T-helper 2 cell treated with Interferon-gamma antibody and Interleukin-4, amounts not matched to agents 5 μg/mL and 100 μg/mL, for 36 hours (primary cell): ENCODE measurements at regions not wholly inside any gene's neighbourhood (a gene's known extent, or its start where the extent isn't known, plus 50 kb on each side); places are given as distances from the start of the nearest gene placed in this dataset.

Experiments
- DNase-seq: peaks from one replicate; pipeline ENCODE4 v3.0.0; 2021; ENCODE audit warnings: low spot score
- H3K27ac Mint-ChIP-seq: one replicate; pipeline ENCODE4 v1.8.0; 2021; ENCODE audit warnings: mild to moderate bottlenecking, mixed read lengths
- H3K27me3 Mint-ChIP-seq: one replicate; pipeline ENCODE4 v1.8.0; 2021; ENCODE audit warnings: low read depth, mixed read lengths
- H3K36me3 Mint-ChIP-seq: one replicate; pipeline ENCODE4 v1.8.0; 2021; ENCODE audit warnings: low read depth, mixed read lengths
- H3K4me1 Mint-ChIP-seq: one replicate; pipeline ENCODE4 v1.8.0; 2021; ENCODE audit warnings: low read depth, mixed read lengths
- H3K4me3 Mint-ChIP-seq: one replicate; pipeline ENCODE4 v1.8.0; 2022; ENCODE audit warnings: mild to moderate bottlenecking, moderate library complexity, mixed read lengths
- H3K9me3 Mint-ChIP-seq: one replicate; pipeline ENCODE4 v1.8.0; 2021; ENCODE audit warnings: mixed read lengths

DNA sequence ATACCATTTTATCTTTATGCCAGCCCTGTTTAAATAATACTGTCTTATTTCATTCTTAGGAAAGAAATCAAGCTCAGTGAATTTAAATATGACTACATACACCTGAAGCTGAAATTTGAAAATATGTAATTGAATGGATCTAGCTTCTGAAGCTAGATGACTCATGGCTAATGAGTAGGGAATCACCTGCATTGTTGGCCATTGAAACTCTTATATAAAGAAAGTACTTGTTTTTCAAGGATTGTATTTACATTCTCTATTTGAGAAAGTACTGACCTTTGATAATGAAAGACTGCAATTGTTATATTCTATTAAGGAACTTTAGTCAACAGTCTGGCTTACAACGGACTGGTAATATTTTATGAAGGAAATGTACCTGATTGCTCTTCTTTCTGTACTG is 346.7 kb upstream of the LRATD1 start:
- Mint-ChIP-seq H3K27me3 (no peaks in the 10 kb centered on the region), H3K27ac (no peak overlapping the region), H3K9me3 (peaks cover 22% of the 10 kb centered on the region), H3K4me3 (no peak overlapping the region), H3K36me3 (no peaks in the 10 kb centered on the region), H3K4me1 (no peaks in the 10 kb centered on the region)
- no peak for DNase-seq

DNA sequence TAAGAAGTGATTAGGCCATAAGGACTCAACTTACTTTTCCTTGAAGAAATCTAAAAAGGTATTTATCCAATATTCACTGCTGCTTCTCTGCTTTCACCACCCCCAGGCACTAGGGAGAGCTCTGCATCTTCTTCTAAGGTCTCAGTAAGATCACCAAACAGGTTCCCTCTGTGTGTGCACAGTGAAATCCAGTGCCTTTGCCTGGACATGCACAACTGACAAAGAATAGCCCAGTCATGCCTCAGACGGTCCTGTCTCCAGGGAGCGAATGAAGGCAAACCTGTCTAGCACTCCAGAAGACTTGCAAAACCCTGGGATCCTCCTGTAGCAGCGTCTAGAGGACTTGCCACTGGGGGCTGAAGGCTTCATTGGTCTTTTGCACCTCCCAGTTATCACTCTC is 344.5 kb upstream of the LRATD1 start:
- Mint-ChIP-seq H3K4me1 (no peaks in the 10 kb centered on the region), H3K9me3 (peaks cover 13% of the 10 kb centered on the region), H3K27ac (no peak overlapping the region), H3K4me3 (no peak overlapping the region), H3K36me3 (no peaks in the 10 kb centered on the region), H3K27me3 (no peaks in the 10 kb centered on the region)
- DNase-seq = no peak

DNA sequence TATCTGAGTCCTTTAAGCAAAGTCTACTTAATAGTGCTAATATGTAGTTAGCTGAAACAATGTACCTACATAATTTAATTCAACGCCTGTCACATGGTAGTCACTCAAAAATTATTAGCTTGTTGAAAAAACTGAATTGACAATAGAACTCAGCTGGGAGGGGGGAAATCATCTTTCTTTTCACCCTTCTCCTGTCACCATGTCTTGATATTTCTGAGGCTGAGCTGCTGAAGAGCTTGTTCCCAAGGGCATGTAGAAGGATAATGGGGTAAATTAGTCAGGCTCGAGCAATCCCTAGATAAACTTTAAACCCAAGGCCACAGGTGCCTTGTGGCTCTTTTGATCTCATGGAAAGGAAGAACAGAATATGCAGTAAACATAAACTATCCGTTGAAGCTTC is 339.6 kb upstream of the LRATD1 start:
- Mint-ChIP-seq H3K4me1 (no peaks in the 10 kb centered on the region), H3K27ac (no peak overlapping the region), H3K4me3 (no peak overlapping the region), H3K27me3 (no peaks in the 10 kb centered on the region), H3K36me3 (no peaks in the 10 kb centered on the region), H3K9me3 (peaks cover 4% of the 10 kb centered on the region)
- DNase-seq = no peak

DNA sequence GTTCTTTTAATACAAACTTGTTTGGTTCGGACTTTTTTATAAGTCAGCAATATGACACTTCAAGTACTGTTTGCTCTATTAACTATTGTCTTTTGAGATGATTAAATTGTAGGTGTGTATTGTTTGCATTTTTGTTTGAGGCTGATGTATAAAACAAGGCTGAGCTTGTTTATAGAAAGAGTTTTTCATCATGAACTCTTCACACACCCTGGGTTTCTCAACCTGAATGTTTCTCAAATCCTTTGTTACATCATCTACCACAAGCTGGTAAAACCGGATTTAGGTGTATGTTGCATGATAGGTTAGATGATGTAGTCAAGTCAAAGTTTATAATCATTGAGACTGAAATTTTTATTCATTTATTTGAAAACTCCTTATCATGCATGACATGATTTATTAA is 335.2 kb upstream of the LRATD1 start:
- H3K36me3 Mint-ChIP-seq = no peaks in the 10 kb centered on the region
- DNase-seq = no peak
- no peak overlapping the region for H3K4me3 Mint-ChIP-seq
- peaks cover 4% of the 10 kb centered on the region for H3K9me3 Mint-ChIP-seq
- H3K27ac Mint-ChIP-seq = no peak overlapping the region
- H3K27me3 Mint-ChIP-seq = no peaks in the 10 kb centered on the region
- no peaks in the 10 kb centered on the region for H3K4me1 Mint-ChIP-seq

DNA sequence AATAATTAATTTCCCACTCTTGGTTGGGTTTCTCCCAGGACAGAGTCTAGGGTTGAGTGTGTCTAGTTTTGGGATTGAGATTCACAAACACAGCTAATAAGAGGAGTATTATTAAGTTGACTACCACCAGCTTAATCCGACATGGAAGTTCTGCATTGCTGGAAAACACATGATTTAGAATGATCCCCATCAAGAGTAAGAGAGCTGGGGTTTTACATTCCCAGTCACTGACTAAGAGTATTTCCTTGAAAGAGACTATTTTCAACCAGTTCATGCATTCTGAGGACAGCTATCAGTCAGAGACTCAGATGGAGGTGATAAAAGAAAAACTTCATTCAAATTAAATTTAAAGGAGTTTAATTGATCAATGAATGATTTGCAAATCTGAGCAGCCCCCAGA is 334.6 kb upstream of the LRATD1 start:
- no peaks in the 10 kb centered on the region for H3K27me3 Mint-ChIP-seq
- H3K9me3 Mint-ChIP-seq = peaks cover 4% of the 10 kb centered on the region
- no peaks in the 10 kb centered on the region for H3K4me1 Mint-ChIP-seq
- H3K4me3 Mint-ChIP-seq = no peak overlapping the region
- H3K27ac Mint-ChIP-seq = no peak overlapping the region
- H3K36me3 Mint-ChIP-seq = no peaks in the 10 kb centered on the region
- DNase-seq = no peak

DNA sequence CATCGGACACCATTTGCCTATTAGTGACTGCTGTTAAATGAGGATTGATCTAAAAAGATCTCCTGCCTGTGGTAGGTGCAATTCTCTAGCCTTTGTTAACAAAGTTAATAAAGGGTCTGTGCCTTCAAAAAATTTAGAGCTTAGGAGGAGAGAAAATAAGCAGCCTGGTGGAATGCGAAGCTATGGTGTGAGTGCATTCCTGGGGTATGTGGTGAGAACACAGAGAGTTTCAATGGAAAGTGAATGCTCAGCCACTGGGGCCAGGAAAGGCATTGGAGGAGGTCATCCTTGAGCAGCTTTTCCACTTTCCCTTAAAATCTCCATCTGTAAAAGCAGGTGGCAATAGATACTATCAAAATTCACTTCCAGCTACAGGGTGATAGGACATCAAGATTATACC is 331.2 kb upstream of the LRATD1 start:
- H3K4me3 Mint-ChIP-seq = no peak overlapping the region
- no peaks in the 10 kb centered on the region for H3K4me1 Mint-ChIP-seq
- H3K27me3 Mint-ChIP-seq = no peaks in the 10 kb centered on the region
- H3K27ac Mint-ChIP-seq = no peak overlapping the region
- H3K36me3 Mint-ChIP-seq = no peaks in the 10 kb centered on the region
- H3K9me3 Mint-ChIP-seq = peaks cover 4% of the 10 kb centered on the region
- no peak for DNase-seq

DNA sequence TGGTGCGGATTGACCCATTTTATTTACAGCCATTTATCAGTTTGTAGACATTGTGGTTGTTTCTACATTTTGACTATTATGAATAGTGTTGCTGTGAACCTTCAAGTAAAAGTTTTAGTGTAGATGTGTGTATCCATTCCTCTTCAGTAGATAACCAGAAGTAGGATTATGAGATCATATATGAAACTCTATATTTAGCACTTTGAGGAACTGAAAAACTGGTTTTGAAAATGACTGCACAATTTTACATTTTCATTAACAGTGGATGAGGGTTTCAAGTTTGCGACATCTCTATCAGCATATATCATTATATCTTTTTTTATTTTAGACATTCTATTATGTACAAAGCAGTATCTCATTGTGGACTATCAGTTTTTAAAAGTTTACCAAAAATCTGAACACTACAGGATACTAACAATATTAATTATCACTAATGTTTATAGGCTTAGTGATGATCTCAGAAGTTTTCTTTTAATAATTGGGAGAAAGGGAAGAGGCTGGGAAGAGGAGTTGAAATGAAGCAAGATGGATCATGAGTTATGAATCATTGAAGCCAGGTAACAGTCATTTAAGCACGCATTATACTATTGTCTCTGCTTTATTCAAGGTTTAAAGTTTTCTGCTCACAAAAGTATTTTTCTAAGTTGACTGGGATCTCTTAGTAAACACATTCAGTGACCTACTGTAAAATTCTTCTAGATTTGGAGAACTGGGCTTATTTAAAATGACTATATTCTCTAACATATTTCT is 329.0 kb upstream of the LRATD1 start:
- H3K4me1 Mint-ChIP-seq = no peaks in the 10 kb centered on the region
- no peaks in the 10 kb centered on the region for H3K27me3 Mint-ChIP-seq
- no peaks in the 10 kb centered on the region for H3K36me3 Mint-ChIP-seq
- no peak overlapping the region for H3K27ac Mint-ChIP-seq
- no peak overlapping the region for H3K4me3 Mint-ChIP-seq
- peaks cover 9% of the 10 kb centered on the region for H3K9me3 Mint-ChIP-seq
- DNase-seq = no peak

DNA sequence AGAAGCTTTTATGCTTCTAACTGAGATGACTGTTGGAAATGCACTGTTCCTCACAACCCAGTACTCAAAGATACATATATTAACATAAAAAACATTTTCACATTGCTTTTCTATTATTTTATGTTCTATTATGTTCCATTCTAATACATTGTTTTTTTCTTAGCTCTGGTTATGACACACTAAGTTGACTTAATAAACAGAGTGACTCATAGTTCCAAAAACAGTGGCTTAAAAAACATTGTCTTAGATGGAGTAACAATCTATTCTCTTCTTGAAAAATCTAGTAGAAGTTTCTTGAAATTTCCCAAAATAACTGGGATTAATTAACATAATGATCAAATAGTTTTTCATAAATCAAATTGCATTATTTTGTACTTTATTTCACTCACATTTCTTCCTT is 328.2 kb upstream of the LRATD1 start:
- H3K9me3 Mint-ChIP-seq = peaks cover 9% of the 10 kb centered on the region

DNA sequence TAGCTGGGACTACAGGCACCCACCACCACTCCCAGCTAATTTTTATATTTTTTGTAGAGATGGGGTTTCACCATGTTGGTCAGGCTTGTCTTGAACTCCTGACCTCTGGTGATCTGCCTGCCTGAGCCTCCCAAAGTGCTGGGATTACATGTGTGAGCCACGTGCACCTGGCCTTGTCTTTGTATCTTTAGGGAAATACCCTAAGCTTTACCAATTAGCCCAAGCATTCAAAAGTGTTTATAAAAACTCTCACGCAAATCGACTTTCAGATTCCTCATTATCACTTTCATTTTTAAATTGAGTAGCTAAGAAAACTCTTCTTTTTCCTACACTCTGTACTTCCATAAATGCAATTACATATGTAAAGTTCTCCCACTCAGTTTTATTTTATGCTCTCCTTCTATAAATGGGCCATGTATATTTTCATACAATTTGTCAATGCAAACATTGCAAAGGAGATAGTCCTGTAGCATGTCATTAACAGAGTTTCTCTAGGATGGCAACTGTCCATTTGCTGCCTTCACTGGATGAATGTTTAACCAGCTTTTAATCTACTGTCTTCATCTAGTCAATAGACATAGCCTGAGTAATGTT is 326.2 kb upstream of the LRATD1 start:
- Mint-ChIP-seq H3K36me3 (no peaks in the 10 kb centered on the region), H3K9me3 (peaks cover 5% of the 10 kb centered on the region), H3K4me3 (no peak overlapping the region), H3K27ac (no peak overlapping the region), H3K4me1 (no peaks in the 10 kb centered on the region), H3K27me3 (no peaks in the 10 kb centered on the region)
- DNase-seq = no peak

More for the DNA sequence above, 328.2 kb upstream of the LRATD1 start:
- Mint-ChIP-seq H3K4me1 (no peaks in the 10 kb centered on the region), H3K27me3 (no peaks in the 10 kb centered on the region), H3K36me3 (no peaks in the 10 kb centered on the region), H3K27ac (no peak overlapping the region), H3K4me3 (no peak overlapping the region)
- no peak for DNase-seq

DNA sequence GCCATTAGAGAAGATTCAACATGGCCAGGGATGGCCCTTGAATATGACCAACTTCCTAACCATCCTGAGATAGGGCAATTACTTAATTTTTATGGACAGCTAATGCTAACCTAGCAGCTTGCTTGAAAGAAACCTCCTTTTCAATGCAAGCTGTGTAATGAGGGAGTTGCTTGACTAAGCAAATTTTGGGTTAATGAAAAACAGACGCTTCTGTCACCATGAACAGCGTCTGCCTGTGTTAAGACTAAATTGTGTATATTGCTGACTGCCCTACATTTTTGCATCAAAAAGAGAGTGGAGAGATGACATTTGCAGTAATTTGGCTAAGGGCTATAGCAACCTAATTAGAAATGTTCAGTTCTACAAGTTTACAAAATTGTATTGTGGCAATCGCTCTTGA is 319.2 kb upstream of the LRATD1 start:
- H3K4me3 Mint-ChIP-seq = no peak overlapping the region
- H3K27ac Mint-ChIP-seq = no peak overlapping the region
- H3K36me3 Mint-ChIP-seq = no peaks in the 10 kb centered on the region
- peaks cover 10% of the 10 kb centered on the region for H3K9me3 Mint-ChIP-seq
- H3K4me1 Mint-ChIP-seq = no peaks in the 10 kb centered on the region
- no peak for DNase-seq
- H3K27me3 Mint-ChIP-seq = no peaks in the 10 kb centered on the region

DNA sequence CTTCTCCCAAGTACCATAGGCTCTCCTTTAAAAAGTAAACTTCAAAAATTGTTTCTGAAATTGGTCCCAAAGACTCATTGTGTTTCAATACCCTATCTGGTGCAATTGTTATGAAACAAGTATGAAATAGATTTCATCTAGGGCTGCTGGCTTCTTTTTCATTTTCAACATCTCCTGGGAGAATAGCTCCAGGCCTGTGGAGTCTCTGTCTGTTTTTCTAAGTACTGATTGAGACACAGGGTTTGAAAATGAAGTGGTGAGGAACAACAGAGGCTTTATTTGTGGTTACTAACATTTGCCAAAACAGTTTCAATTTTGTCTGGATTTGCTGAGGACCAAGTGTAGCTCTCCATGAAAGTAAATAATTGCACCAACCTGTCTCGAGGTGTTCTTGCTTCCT is 315.9 kb upstream of the LRATD1 start:
- Mint-ChIP-seq H3K27ac (no peak overlapping the region), H3K27me3 (no peaks in the 10 kb centered on the region), H3K4me3 (no peak overlapping the region), H3K4me1 (no peaks in the 10 kb centered on the region), H3K9me3 (peaks cover 10% of the 10 kb centered on the region), H3K36me3 (no peaks in the 10 kb centered on the region)
- DNase-seq = no peak

DNA sequence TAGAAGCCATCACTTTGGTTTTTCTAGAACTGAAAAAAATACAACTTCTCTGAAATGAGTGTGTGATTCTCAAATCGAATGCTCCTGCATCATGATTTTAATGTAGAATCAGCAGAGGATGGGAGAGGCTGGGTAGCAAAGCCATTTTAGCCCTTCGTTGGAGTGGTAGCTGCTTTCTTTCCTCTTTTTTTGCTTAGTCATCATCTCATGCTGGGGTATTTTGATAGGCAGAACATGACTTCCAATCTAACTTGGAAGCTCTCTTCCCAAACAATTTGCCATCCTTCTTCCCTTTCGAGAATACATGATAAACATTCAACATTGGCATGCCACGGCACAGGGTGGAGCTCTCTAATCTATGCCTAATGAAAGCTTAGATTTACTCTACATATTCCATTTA is 311.2 kb upstream of the LRATD1 start:
- Mint-ChIP-seq H3K27ac (no peak overlapping the region), H3K9me3 (no peaks in the 10 kb centered on the region), H3K36me3 (no peaks in the 10 kb centered on the region), H3K4me3 (no peak overlapping the region), H3K4me1 (no peaks in the 10 kb centered on the region), H3K27me3 (no peaks in the 10 kb centered on the region)
- no peak for DNase-seq

DNA sequence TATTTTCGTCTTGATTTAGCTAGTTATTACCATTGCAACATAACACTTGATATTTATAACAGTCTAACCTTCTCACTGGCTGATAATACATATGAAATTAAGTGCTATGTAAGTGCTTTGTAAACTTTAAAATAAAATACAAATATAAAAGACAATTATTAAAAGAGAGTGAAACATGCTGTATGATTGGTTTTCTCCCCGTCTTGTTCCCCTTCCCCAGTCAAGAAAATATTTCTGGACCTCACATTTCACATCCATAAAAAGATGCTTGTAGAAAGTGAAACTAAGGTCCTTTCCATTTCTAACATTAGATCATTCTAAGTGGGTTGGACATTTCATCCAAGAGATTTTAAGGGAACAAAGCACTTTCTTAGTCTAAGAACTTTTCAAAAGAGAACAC is 310.2 kb upstream of the LRATD1 start:
- Mint-ChIP-seq H3K4me1 (no peaks in the 10 kb centered on the region), H3K4me3 (no peak overlapping the region), H3K9me3 (no peaks in the 10 kb centered on the region), H3K27me3 (no peaks in the 10 kb centered on the region), H3K36me3 (no peaks in the 10 kb centered on the region), H3K27ac (no peak overlapping the region)
- no peak for DNase-seq

DNA sequence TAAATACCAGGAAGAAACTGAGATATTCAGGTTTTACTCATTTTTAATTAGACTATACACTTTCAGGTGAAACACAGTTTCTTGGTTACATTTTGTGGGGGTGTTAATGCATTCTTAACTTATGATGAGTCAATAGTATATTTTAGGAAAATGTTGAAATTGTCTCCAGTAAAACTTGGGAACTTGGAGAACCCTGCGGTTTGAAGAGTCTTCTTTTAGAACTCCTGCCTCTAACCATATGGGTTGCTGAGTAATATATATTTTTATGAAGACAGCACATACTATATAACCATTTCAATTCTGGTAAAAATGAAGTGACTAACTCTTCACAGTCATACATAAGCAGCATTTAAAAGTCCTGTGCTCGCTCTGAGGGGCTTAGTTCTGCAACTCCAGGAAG is 308.2 kb upstream of the LRATD1 start:
- no peak overlapping the region for H3K4me3 Mint-ChIP-seq
- H3K27ac Mint-ChIP-seq = no peak overlapping the region
- H3K36me3 Mint-ChIP-seq = no peaks in the 10 kb centered on the region
- H3K27me3 Mint-ChIP-seq = no peaks in the 10 kb centered on the region
- H3K4me1 Mint-ChIP-seq = no peaks in the 10 kb centered on the region
- peaks cover 7% of the 10 kb centered on the region for H3K9me3 Mint-ChIP-seq
- no peak for DNase-seq

DNA sequence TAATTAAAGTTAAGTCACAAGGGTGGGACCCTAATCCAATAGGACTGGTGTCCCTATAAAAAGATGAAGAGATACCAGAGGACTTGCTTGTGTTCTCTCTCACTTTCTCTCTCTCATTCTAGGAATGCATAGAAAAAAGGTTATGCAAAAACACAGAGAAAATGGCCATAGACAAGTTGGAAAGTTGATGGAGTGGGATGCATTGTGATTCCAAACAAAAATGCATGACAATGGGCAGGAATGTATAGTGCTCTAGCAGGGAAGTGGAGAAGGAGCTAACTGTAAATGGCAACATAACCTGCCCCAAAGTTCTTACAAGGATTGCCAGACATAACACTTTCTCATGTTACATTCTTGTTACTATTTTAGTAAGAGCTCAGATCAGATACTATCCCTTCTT is 301.6 kb upstream of the LRATD1 start:
- Mint-ChIP-seq H3K9me3 (peaks cover 7% of the 10 kb centered on the region), H3K4me3 (no peak overlapping the region), H3K36me3 (no peaks in the 10 kb centered on the region), H3K27ac (no peak overlapping the region), H3K27me3 (no peaks in the 10 kb centered on the region), H3K4me1 (no peaks in the 10 kb centered on the region)
- DNase-seq = no peak
